Vagina (tissue), 2 donors: ENCODE measurements at regions not wholly inside any gene's neighbourhood (a gene's known extent, or its start where the extent isn't known, plus 50 kb on each side); places are given as distances from the start of the nearest gene placed in this dataset.

ENCODE experiments used
- CTCF ChIP-seq, 3 experiments: fragments of 450-650 bp in 2 of 3; fragments of 200-600 bp in 1 of 3; sonication (generic) in 1 of 3; IDR thresholded peaks; one replicate each; pipeline ENCODE4 v1.5.1; 2017 to 2019; ENCODE audit warnings: antibody characterized with exemption in 3 of 3, mild to moderate bottlenecking in 2 of 3, moderate library complexity in 2 of 3
- POLR2AphosphoS5 ChIP-seq, 2 donors: sonication (generic); formaldehyde crosslinking; IDR thresholded peaks; one replicate each; pipeline ENCODE4 v1.9.0; 2017; ENCODE audit warnings: antibody characterized with exemption in 2 of 2, mild to moderate bottlenecking in 2 of 2, low read depth in 1 of 2; ENCODE audit not compliant: insufficient read depth in 1 of 2

DNA sequence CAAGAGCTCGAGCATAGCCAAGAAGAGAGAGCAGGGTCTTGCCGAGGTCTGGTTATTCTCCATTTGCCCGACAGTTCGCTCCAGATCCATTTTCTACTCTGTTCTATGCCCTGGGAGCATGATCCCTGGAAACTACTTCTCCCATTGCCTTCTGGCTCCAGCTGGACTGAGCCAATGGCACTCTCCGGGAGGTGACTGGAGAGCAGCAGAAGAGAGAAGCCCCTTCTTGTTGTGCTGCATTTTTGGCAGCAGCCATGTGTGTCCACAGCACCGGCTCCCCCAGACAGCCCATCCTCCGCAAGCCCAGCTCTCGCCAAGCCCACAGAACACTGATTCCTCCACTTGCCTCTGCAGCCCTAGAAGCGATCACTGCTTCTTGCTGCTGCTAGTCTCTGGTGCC lies 345.5 kb downstream of the TNS1 start:
- TF ChIP-seq CTCF (IDR thresholded peaks at IDR 0.05), result no peak
- no peak for TF ChIP-seq POLR2AphosphoS5 (IDR thresholded peaks at IDR 0.05; ENCODE audit: insufficient read depth in 1 of 2, low read depth in 1 of 2)
